ENCODE measurements at regions not wholly inside any gene's neighbourhood (a gene's known extent, or its start where the extent isn't known, plus 50 kb on each side); places are given as distances from the start of the nearest gene placed in this dataset.

GRCh38 chr4:126221282-126221681, 906.5 kb downstream of the FAT4 start:
- no peak overlapping the region for H3K4me3 ChIP-seq (ENCODE audit: insufficient read depth, low read depth, low read length)
- TF ChIP-seq CTCF (IDR thresholded peaks at IDR 0.05; ENCODE audit: insufficient read depth, low read depth, low read length), result no peak
- TF ChIP-seq EZH2 (IDR thresholded peaks at IDR 0.05; ENCODE audit: insufficient read depth, low read length), result no peak
- H3K9me3 Mint-ChIP-seq (ENCODE audit: unreplicated experiment), result no peaks in the 10 kb centered on the region
- no peak overlapping the region for H3K27ac ChIP-seq (ENCODE audit: low read depth, low read length)
- no peaks in the 10 kb centered on the region for H4K20me1 ChIP-seq (ENCODE audit: insufficient read depth, low read length)
- H3K36me3 ChIP-seq (ENCODE audit: insufficient read depth, low read length), result no peaks in the 10 kb centered on the region
- FAIRE-seq, result no peak
- H3K4me1 Mint-ChIP-seq (ENCODE audit: low read depth, unreplicated experiment), result peaks cover 4% of the 10 kb centered on the region
- no peaks in the 10 kb centered on the region for H3K27me3 ChIP-seq (ENCODE audit: insufficient read depth, low read length)
- H3K4me1 ChIP-seq (ENCODE audit: insufficient read depth, low read length), result no peaks in the 10 kb centered on the region
- no peaks in the 10 kb centered on the region for H3K9me3 ChIP-seq (ENCODE audit: insufficient read depth, low read depth, low read length)
- H3K27me3 Mint-ChIP-seq (ENCODE audit: low read depth, unreplicated experiment), result no peaks in the 10 kb centered on the region
- no peak overlapping the region for H3K4me2 ChIP-seq (ENCODE audit: low read length)
- no peaks in the 10 kb centered on the region for H3K79me2 ChIP-seq (ENCODE audit: insufficient read depth, low read length)
- no peaks in the 10 kb centered on the region for H3K36me3 Mint-ChIP-seq (ENCODE audit: low read depth, unreplicated experiment)
- H3K9ac ChIP-seq (ENCODE audit: low read length), result no peak overlapping the region
- H2AFZ ChIP-seq (ENCODE audit: low read depth, low read length), result no peak overlapping the region
- no peak overlapping the region for H3K27ac Mint-ChIP-seq (ENCODE audit: unreplicated experiment)
- no peak for DNase-seq (ENCODE audit: low read depth)
- no peak overlapping the region for H3K4me3 Mint-ChIP-seq (ENCODE audit: unreplicated experiment)

- Mint-ChIP-seq H3K27me3 (ENCODE audit: low read depth, unreplicated experiment) (no peaks in the 10 kb centered on the region), H3K36me3 (ENCODE audit: low read depth, unreplicated experiment) (no peaks in the 10 kb centered on the region), H3K4me1 (ENCODE audit: low read depth, unreplicated experiment) (peaks cover 2% of the 10 kb centered on the region), H3K9me3 (ENCODE audit: unreplicated experiment) (no peaks in the 10 kb centered on the region), H3K4me3 (ENCODE audit: unreplicated experiment) (no peak overlapping the region), H3K27ac (ENCODE audit: unreplicated experiment) (no peak overlapping the region)
- H3K9me3 ChIP-seq (ENCODE audit: insufficient read depth, low read depth, low read length), result no peaks in the 10 kb centered on the region
- no peak for DNase-seq (ENCODE audit: low read depth)
- no peaks in the 10 kb centered on the region for H3K79me2 ChIP-seq (ENCODE audit: insufficient read depth, low read length)
- no peak overlapping the region for H3K9ac ChIP-seq (ENCODE audit: low read length)
- H3K27ac ChIP-seq (ENCODE audit: low read depth, low read length), result no peak overlapping the region
- no peaks in the 10 kb centered on the region for H3K36me3 ChIP-seq (ENCODE audit: insufficient read depth, low read length)
- H3K4me1 ChIP-seq (ENCODE audit: insufficient read depth, low read length), result no peaks in the 10 kb centered on the region
- H3K27me3 ChIP-seq (ENCODE audit: insufficient read depth, low read length), result no peaks in the 10 kb centered on the region
- no peak overlapping the region for H3K4me3 ChIP-seq (ENCODE audit: insufficient read depth, low read depth, low read length)
- no peak overlapping the region for H2AFZ ChIP-seq (ENCODE audit: low read depth, low read length)
- TF ChIP-seq CTCF (IDR thresholded peaks at IDR 0.05; ENCODE audit: insufficient read depth, low read depth, low read length) (no peak), EZH2 (IDR thresholded peaks at IDR 0.05; ENCODE audit: insufficient read depth, low read length) (no peak)
- no peak for FAIRE-seq
- no peak overlapping the region for H3K4me2 ChIP-seq (ENCODE audit: low read length)
- H4K20me1 ChIP-seq (ENCODE audit: insufficient read depth, low read length), result no peaks in the 10 kb centered on the region
Measured at GRCh38 chr4:126221717-126222340, 907.1 kb downstream of the FAT4 start.

- Histone ChIP-seq H4K20me1 (ENCODE audit: insufficient read depth, low read length) (no peaks in the 10 kb centered on the region), H3K9ac (ENCODE audit: low read length) (no peak overlapping the region), H3K4me1 (ENCODE audit: insufficient read depth, low read length) (no peaks in the 10 kb centered on the region), H3K27me3 (ENCODE audit: insufficient read depth, low read length) (no peaks in the 10 kb centered on the region), H3K79me2 (ENCODE audit: insufficient read depth, low read length) (no peaks in the 10 kb centered on the region), H2AFZ (ENCODE audit: low read depth, low read length) (no peak overlapping the region), H3K27ac (ENCODE audit: low read depth, low read length) (no peak overlapping the region), H3K36me3 (ENCODE audit: insufficient read depth, low read length) (no peaks in the 10 kb centered on the region), H3K4me2 (ENCODE audit: low read length) (no peak overlapping the region), H3K9me3 (ENCODE audit: insufficient read depth, low read depth, low read length) (no peaks in the 10 kb centered on the region), H3K4me3 (ENCODE audit: insufficient read depth, low read depth, low read length) (no peak overlapping the region)
- Mint-ChIP-seq H3K9me3 (ENCODE audit: unreplicated experiment) (no peaks in the 10 kb centered on the region), H3K27ac (ENCODE audit: unreplicated experiment) (no peak overlapping the region), H3K27me3 (ENCODE audit: low read depth, unreplicated experiment) (no peaks in the 10 kb centered on the region), H3K36me3 (ENCODE audit: low read depth, unreplicated experiment) (no peaks in the 10 kb centered on the region), H3K4me1 (ENCODE audit: low read depth, unreplicated experiment) (no peaks in the 10 kb centered on the region), H3K4me3 (ENCODE audit: unreplicated experiment) (no peak overlapping the region)
- DNase-seq (ENCODE audit: low read depth) (peak; percentile 14), FAIRE-seq (no peak)
- no peak for TF ChIP-seq EZH2 (IDR thresholded peaks at IDR 0.05; ENCODE audit: insufficient read depth, low read length)
- peak; percentile 68 for TF ChIP-seq CTCF (IDR thresholded peaks at IDR 0.05; ENCODE audit: insufficient read depth, low read depth, low read length)
Measured at GRCh38 chr4:126223784-126224407, 909.1 kb downstream of the FAT4 start.
